Spleen (tissue), 7 donors: ENCODE measurements at regions not wholly inside any gene's neighbourhood (a gene's known extent, or its start where the extent isn't known, plus 50 kb on each side); places are given as distances from the start of the nearest gene placed in this dataset.

Source experiments
- POLR2AphosphoS5 ChIP-seq, 3 donors: sonication (generic); formaldehyde crosslinking; IDR thresholded peaks; one replicate each; pipeline ENCODE4 v1.5.1; 2017; ENCODE audit warnings: antibody characterized with exemption in 3 of 3
- TF ChIP-seq, protein P1 (sequence below), 11 experiments: fragments of 200-600 bp in 7 of 11; fragments of 450-650 bp in 4 of 11; sonication (generic) in 4 of 11; IDR thresholded peaks in 8 of 11; conservative IDR thresholded peaks in 3 of 11; 1 replicate in 7 of 11; 2 replicates in 4 of 11; pipeline versions ENCODE4 v1.4.0 to v1.8.0; 2016 to 2021; ENCODE audit warnings: antibody characterized with exemption in 11 of 11, inconsistent platforms in 4 of 11, mild to moderate bottlenecking in 1 of 11
- donor health status: DM: no; HTN: no; CAD: no; lungs with moderate emphysema.
- donor health status: DM: no; HTN: no; CAD: no.
- donor health status: DM: no; HTN: no; CAD: no.

DNA sequence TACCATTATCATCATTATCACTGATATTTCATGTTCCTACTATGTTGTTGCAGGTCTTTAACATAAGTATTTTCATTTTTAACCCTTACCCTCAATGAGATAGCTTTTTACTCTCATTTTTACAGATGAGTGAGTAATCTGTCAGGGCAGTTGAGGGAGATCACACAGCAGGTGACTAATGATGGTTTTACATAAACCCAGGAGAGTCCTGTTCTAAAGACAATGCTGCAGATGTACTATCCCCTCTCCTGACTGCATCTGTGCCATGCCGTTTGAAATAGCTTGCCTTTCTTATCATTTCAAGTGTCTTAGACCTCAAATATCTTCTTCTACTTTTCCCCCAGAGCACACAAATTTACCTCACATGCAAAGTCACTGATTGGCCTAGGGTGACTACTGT, 1552.1 kb upstream of the SEL1L start:
- TF ChIP-seq, protein P1, sequence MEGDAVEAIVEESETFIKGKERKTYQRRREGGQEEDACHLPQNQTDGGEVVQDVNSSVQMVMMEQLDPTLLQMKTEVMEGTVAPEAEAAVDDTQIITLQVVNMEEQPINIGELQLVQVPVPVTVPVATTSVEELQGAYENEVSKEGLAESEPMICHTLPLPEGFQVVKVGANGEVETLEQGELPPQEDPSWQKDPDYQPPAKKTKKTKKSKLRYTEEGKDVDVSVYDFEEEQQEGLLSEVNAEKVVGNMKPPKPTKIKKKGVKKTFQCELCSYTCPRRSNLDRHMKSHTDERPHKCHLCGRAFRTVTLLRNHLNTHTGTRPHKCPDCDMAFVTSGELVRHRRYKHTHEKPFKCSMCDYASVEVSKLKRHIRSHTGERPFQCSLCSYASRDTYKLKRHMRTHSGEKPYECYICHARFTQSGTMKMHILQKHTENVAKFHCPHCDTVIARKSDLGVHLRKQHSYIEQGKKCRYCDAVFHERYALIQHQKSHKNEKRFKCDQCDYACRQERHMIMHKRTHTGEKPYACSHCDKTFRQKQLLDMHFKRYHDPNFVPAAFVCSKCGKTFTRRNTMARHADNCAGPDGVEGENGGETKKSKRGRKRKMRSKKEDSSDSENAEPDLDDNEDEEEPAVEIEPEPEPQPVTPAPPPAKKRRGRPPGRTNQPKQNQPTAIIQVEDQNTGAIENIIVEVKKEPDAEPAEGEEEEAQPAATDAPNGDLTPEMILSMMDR (IDR thresholded peaks at IDR 0.05 in 8 of 11, conservative IDR thresholded peaks at IDR 0.05 in 3 of 11), result no peak
- no peak for TF ChIP-seq POLR2AphosphoS5 (IDR thresholded peaks at IDR 0.05)
